GM12878 (cell line): ENCODE measurements at regions not wholly inside any gene's neighbourhood (a gene's known extent, or its start where the extent isn't known, plus 50 kb on each side); places are given as distances from the start of the nearest gene placed in this dataset.

Experiments used
- ATAC-seq: fragments of 200-7000 bp; cut with Tn5 transposase; 3 replicates; pipeline ENCODE4 v1.9.1; 2020; ENCODE audit warnings: mild to moderate bottlenecking, moderate library complexity
- BruUV-seq: library from RNA; stranded (reverse); fragments of 400-500 nt; replicated peaks from 2 replicates; lab custom pipeline; 2021; lab: Mats Ljungman, UMichigan
- CTCF ChIA-PET: fragments of 300-600 bp; sonication (Branson Sonifier 250); formaldehyde crosslinking; extraction: SDS; loops from one replicate; lab custom pipeline; 2021; ENCODE audit warnings: inconsistent platforms; lab: Yijun Ruan, JAX
- POLR2A ChIA-PET: fragments of 350-600 bp; formaldehyde crosslinking; extraction: SDS; loops from one replicate; lab custom pipeline; 2021; ENCODE audit warnings: inconsistent platforms; lab: Charles Lee
- RAD21 ChIA-PET: fragments of 300-600 bp; sonication (Branson Sonifier 250); formaldehyde crosslinking; loops from one replicate; lab custom pipeline; 2023; ENCODE audit warnings: antibody characterized with exemption; ENCODE audit not compliant: unreplicated experiment; lab: Charles Lee
- SMC1A ChIA-PET: fragments of 300-600 bp; sonication (Branson Sonifier 250); formaldehyde crosslinking; loops from one replicate; lab custom pipeline; 2023; ENCODE audit not compliant: unreplicated experiment, uncharacterized antibody; lab: Charles Lee
- DNase-seq: peaks from one replicate; pipeline ENCODE4 v3.0.0-alpha.2; 2011; ENCODE audit warnings: low read depth, low spot score
- FAIRE-seq: peaks from 3 replicates; lab custom pipeline; 2011; peaks lifted over from hg19 to GRCh38; lab: Jason Lieb, UNC
- H2AFZ ChIP-seq: 2 replicates; pipeline ENCODE4 v1.6.0; 2011; ENCODE audit warnings: low read depth, low read length, control low read depth; ENCODE audit not compliant: control insufficient read depth
- H3K27ac ChIP-seq: 2 replicates; pipeline ENCODE4 v1.5.1; 2011; ENCODE audit warnings: control low read depth; ENCODE audit not compliant: control insufficient read depth, insufficient read depth
- H3K27me3 ChIP-seq, 2 experiments: replicated peaks in 1 of 2; 2 replicates each; pipeline versions ENCODE4 v1.6.0 to v1.6.1; 2011; ENCODE audit warnings: low read length in 1 of 2; ENCODE audit not compliant: control insufficient read depth in 2 of 2, insufficient read depth in 2 of 2
- H3K36me3 ChIP-seq, 2 experiments: 2 replicates each; pipeline ENCODE4 v1.5.1; 2011; ENCODE audit warnings: low read length in 1 of 2; ENCODE audit not compliant: control insufficient read depth in 2 of 2, insufficient read depth in 2 of 2
- H3K4me1 ChIP-seq: 2 replicates; pipeline ENCODE4 v1.6.1; 2011; ENCODE audit warnings: mild to moderate bottlenecking, low read length, moderate library complexity, mixed read lengths; ENCODE audit not compliant: control insufficient read depth, insufficient read depth
- H3K4me2 ChIP-seq: 2 replicates; pipeline ENCODE4 v1.6.0; 2011; ENCODE audit warnings: control low read depth; ENCODE audit not compliant: control insufficient read depth, insufficient read depth
- H3K4me3 ChIP-seq: fragments of 200-600 bp; sonication (generic); 2 replicates; pipeline ENCODE4 v1.5.1; 2016
- H3K79me2 ChIP-seq: 2 replicates; pipeline ENCODE4 v1.6.0; 2011; ENCODE audit warnings: low read length; ENCODE audit not compliant: control insufficient read depth, insufficient read depth
- H3K9ac ChIP-seq: 2 replicates; pipeline ENCODE4 v1.8.0; 2011; ENCODE audit warnings: low read length, control low read depth, mixed read lengths; ENCODE audit not compliant: control insufficient read depth, insufficient read depth
- H3K9me3 ChIP-seq: replicated peaks from 3 replicates; pipeline ENCODE4 v1.5.1; 2011; ENCODE audit warnings: mild to moderate bottlenecking, low read length; ENCODE audit not compliant: control insufficient read depth, insufficient read depth
- H4K20me1 ChIP-seq: 2 replicates; pipeline ENCODE4 v1.6.0; 2011; ENCODE audit not compliant: control insufficient read depth, insufficient read depth
- ATF7 ChIP-seq: fragments of 450-650 bp; IDR thresholded peaks from 2 replicates; pipeline ENCODE4 v1.6.1; 2016; ENCODE audit warnings: low read depth, mild to moderate bottlenecking
- BCL11A ChIP-seq: IDR thresholded peaks from 2 replicates; pipeline ENCODE4 v1.6.1; 2011; ENCODE audit warnings: low read depth, low read length
- BHLHE40 ChIP-seq, 2 experiments: fragments of 450-650 bp in 1 of 2; IDR thresholded peaks; 2 replicates each; pipeline ENCODE4 v1.6.1; 2011 to 2017; ENCODE audit warnings: low read depth in 2 of 2, borderline replicate concordance in 1 of 2, improper control_type of control experiment in 1 of 2, low read length in 1 of 2, mild to moderate bottlenecking in 1 of 2
- E2F4 ChIP-seq: IDR thresholded peaks from 2 replicates; pipeline ENCODE4 v1.6.1; 2012; ENCODE audit warnings: low read depth, low read length, improper control_type of control experiment
- IKZF2 ChIP-seq, 2 experiments: fragments of 450-650 bp; IDR thresholded peaks; 2 replicates each; pipeline ENCODE4 v1.6.1; 2017; ENCODE audit warnings: mild to moderate bottlenecking in 2 of 2, moderate library complexity in 2 of 2
- IRF4 ChIP-seq: IDR thresholded peaks from 2 replicates; pipeline ENCODE4 v1.6.1; 2011; ENCODE audit warnings: low read depth, low read length
- MEF2B ChIP-seq: fragments of 450-650 bp; IDR thresholded peaks from 2 replicates; pipeline ENCODE4 v1.6.1; 2018; ENCODE audit warnings: mild to moderate bottlenecking, moderate library complexity; ENCODE audit not compliant: partially characterized antibody, poor library complexity, severe bottlenecking
- MTA2 ChIP-seq: fragments of 450-650 bp; IDR thresholded peaks from 2 replicates; pipeline ENCODE4 v1.6.1; 2016; ENCODE audit warnings: low read depth, mild to moderate bottlenecking, moderate library complexity
- PBX3 ChIP-seq: IDR thresholded peaks from 2 replicates; pipeline ENCODE4 v1.6.1; 2011; ENCODE audit warnings: mild to moderate bottlenecking, low read depth, low read length, moderate library complexity; ENCODE audit not compliant: insufficient replicate concordance
- PKNOX1 ChIP-seq: fragments of 450-650 bp; IDR thresholded peaks from 2 replicates; pipeline ENCODE4 v1.6.1; 2016; ENCODE audit warnings: mild to moderate bottlenecking
- POLR2A ChIP-seq: IDR thresholded peaks from 2 replicates; pipeline ENCODE4 v1.6.1; 2011; ENCODE audit warnings: low read depth, mild to moderate bottlenecking, low read length
- POU2F2 ChIP-seq: IDR thresholded peaks from 3 replicates; pipeline ENCODE4 v1.6.1; 2011; ENCODE audit warnings: low read depth, mild to moderate bottlenecking, low read length, borderline replicate concordance
- SPI1 ChIP-seq: IDR thresholded peaks from 2 replicates; pipeline ENCODE4 v1.6.1; 2011; ENCODE audit warnings: low read depth, mild to moderate bottlenecking, low read length, moderate library complexity, borderline replicate concordance; ENCODE audit not compliant: insufficient read depth
- TCF3 ChIP-seq: IDR thresholded peaks from 2 replicates; pipeline ENCODE4 v1.6.1; 2012; ENCODE audit warnings: low read depth, mild to moderate bottlenecking, low read length, borderline replicate concordance; ENCODE audit not compliant: insufficient read depth
- USF2 ChIP-seq: IDR thresholded peaks from 2 replicates; pipeline ENCODE4 v1.6.1; 2011; ENCODE audit warnings: low read depth, low read length, improper control_type of control experiment, borderline replicate concordance
- YBX1 ChIP-seq: fragments of 450-650 bp; IDR thresholded peaks from 2 replicates; pipeline ENCODE4 v1.6.1; 2016; ENCODE audit warnings: antibody characterized with exemption
- ZNF384 ChIP-seq: IDR thresholded peaks from 2 replicates; pipeline ENCODE4 v1.6.1; 2012; ENCODE audit warnings: low read depth, mild to moderate bottlenecking, low read length, improper control_type of control experiment, borderline replicate concordance
- ZZZ3 ChIP-seq: IDR thresholded peaks from 2 replicates; pipeline ENCODE4 v1.6.1; 2011; ENCODE audit warnings: low read depth; ENCODE audit not compliant: control insufficient read depth, insufficient read length
- WGBS: methylation state at CpG from one replicate; pipeline ENCODE4 v1.1.6; 2016; ENCODE audit warnings: low lambda C conversion rate; ENCODE audit not compliant: insufficient replicate concordance, insufficient coverage; ENCODE audit errors: missing lambda C conversion rate; 5-methylcytosine and 5-hydroxymethylcytosine counted together
- in situ Hi-C: fragments of 300-500 bp; cut with MboI; formaldehyde crosslinking; loops from 9 replicates; pipeline ENCODE4 v1.14.3; 2018; ENCODE audit warnings: mixed read lengths
- intact Hi-C: fragments of 100-400 bp; cut with micrococcal nuclease; formaldehyde crosslinking; loops from one replicate; pipeline ENCODE4 v1.14.2; 2022; ENCODE audit not compliant: unreplicated experiment

- DNase-seq: no peak
- in situ Hi-C loops (no loop called here), intact Hi-C loops (no loop called here)
- Histone ChIP-seq H4K20me1 (no peaks in the 10 kb centered on the region), H3K4me1 (no peaks in the 10 kb centered on the region), H3K79me2 (no peaks in the 10 kb centered on the region), H3K9ac (no peak overlapping the region), H3K27ac (no peak overlapping the region), H2AFZ (no peak overlapping the region), H3K9me3 (no peaks in the 10 kb centered on the region), H3K4me3 (no peak overlapping the region), H3K4me2 (no peak overlapping the region), H3K27me3 (no peaks in the 10 kb centered on the region), H3K36me3 (no peaks in the 10 kb centered on the region)
- WGBS: 0% methylated on average over 5 of the region's 5 CpGs
- peak; percentile 73 for ATAC-seq
- ChIA-PET RAD21 (no interaction called here), SMC1A (no interaction called here), POLR2A (no interaction called here), CTCF (no interaction called here)
- BruUV-seq: no TSS peak
- TF ChIP-seq USF2 (no peak), MTA2 (peak; percentile 55; the same call in 1 of the 2 replicates), E2F4 (no peak), SPI1 (peak; percentile 69; the same call in 1 of the 2 replicates), TCF3 (no peak), IRF4 (no peak), BHLHE40 (IDR thresholded peaks at IDR 0.05; ENCODE audit: borderline replicate concordance in 1 of 2, low read depth in 2 of 2, low read length in 1 of 2) (0 out of 4 replicates have a peak, but pooled peaks of 1 of the 2 experiments have one; percentile 8), PBX3 (peak; percentile 65), ZZZ3 (no peak), BCL11A (no peak), POU2F2 (peak; percentile 38; the same call in 1 of the 3 replicates), ZNF384 (0 out of 2 replicates have a peak, but pooled peaks have one; percentile 18), PKNOX1 (peak; percentile 57; the same call in 1 of the 2 replicates), YBX1 (no peak), POLR2A (no peak), ATF7 (peak; percentile 43; the same call in 1 of the 2 replicates), IKZF2 (IDR thresholded peaks at IDR 0.05) (peak in 1 of 2 experiments; percentile 17; a peak in 1 of 4 replicates), MEF2B (peak; percentile 26)
- FAIRE-seq: no peak
Measured at GRCh38 chr13:31859571-31859970, 120.2 kb downstream of the RXFP2 start.
